DOHH2 (cell line): ENCODE measurements at regions not wholly inside any gene's neighbourhood (a gene's known extent, or its start where the extent isn't known, plus 50 kb on each side); places are given as distances from the start of the nearest gene placed in this dataset.

Source experiments
- CTCF ChIP-seq: fragments of 200-600 bp; sonication (generic); IDR thresholded peaks from one replicate; pipeline ENCODE4 v1.5.1; 2014; ENCODE audit warnings: antibody characterized with exemption, mild to moderate bottlenecking, low read depth, low read length; ENCODE audit not compliant: poor library complexity, severe bottlenecking
- EZH2phosphoT487 ChIP-seq: fragments of 200-600 bp; sonication (generic); IDR thresholded peaks from 2 replicates; pipeline ENCODE4 v1.6.1; 2017; ENCODE audit warnings: borderline replicate concordance, mild to moderate bottlenecking, antibody characterized with exemption, low read length, moderate library complexity, mixed read lengths

- TF ChIP-seq CTCF (no peak), EZH2phosphoT487 (no peak)
Measured at GRCh38 chr20:6942266-6942665, 174.8 kb downstream of the BMP2 start.
